Astrocyte (in vitro differentiated cells and primary cell): ENCODE measurements at regions not wholly inside any gene's neighbourhood (a gene's known extent, or its start where the extent isn't known, plus 50 kb on each side); places are given as distances from the start of the nearest gene placed in this dataset.

Source experiments
- EZH2 ChIP-seq: IDR thresholded peaks from 2 replicates; pipeline ENCODE4 v1.6.1; 2012; ENCODE audit warnings: mild to moderate bottlenecking, low read length, inconsistent platforms; ENCODE audit not compliant: insufficient read depth
- TF ChIP-seq, protein P1 (sequence below): IDR thresholded peaks from 2 replicates; pipeline ENCODE4 v1.5.1; 2011; ENCODE audit warnings: low read depth, mild to moderate bottlenecking, inconsistent platforms, low read length, moderate library complexity; ENCODE audit not compliant: insufficient read depth

DNA sequence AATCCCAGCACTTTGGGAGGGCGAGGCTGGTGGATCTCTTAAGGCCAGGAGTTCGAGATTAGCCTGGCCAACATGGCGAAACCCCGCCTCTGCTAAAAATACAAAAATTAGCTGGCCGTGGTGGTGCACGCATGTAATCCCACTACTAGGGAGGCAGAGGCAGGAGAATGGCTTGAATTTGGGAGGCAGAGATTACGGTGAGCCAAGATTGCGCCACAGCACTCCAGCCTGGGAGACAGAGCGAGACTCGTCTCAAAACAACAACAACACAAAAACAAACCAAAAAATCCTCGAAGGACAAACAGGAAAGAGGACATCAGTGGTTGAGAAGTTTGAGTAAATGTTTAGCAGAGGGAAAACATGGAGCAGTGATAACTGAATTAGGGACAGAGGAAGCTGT lies 52.3 kb upstream of the FAM3C start:
- TF ChIP-seq, protein P1, sequence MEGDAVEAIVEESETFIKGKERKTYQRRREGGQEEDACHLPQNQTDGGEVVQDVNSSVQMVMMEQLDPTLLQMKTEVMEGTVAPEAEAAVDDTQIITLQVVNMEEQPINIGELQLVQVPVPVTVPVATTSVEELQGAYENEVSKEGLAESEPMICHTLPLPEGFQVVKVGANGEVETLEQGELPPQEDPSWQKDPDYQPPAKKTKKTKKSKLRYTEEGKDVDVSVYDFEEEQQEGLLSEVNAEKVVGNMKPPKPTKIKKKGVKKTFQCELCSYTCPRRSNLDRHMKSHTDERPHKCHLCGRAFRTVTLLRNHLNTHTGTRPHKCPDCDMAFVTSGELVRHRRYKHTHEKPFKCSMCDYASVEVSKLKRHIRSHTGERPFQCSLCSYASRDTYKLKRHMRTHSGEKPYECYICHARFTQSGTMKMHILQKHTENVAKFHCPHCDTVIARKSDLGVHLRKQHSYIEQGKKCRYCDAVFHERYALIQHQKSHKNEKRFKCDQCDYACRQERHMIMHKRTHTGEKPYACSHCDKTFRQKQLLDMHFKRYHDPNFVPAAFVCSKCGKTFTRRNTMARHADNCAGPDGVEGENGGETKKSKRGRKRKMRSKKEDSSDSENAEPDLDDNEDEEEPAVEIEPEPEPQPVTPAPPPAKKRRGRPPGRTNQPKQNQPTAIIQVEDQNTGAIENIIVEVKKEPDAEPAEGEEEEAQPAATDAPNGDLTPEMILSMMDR = no peak
- no peak for TF ChIP-seq EZH2
